H9 (cell line): ENCODE measurements at regions not wholly inside any gene's neighbourhood (a gene's known extent, or its start where the extent isn't known, plus 50 kb on each side); places are given as distances from the start of the nearest gene placed in this dataset.

ENCODE experiments used
- DNase-seq: peaks from one replicate; pipeline ENCODE4 v3.0.0-alpha.2; 2017
- H2AFZ ChIP-seq: one replicate; pipeline ENCODE4 v1.6.1; 2013; ENCODE audit warnings: mild to moderate bottlenecking, low read length, control low read depth, moderate library complexity
- H2AK5ac ChIP-seq: 2 replicates; pipeline ENCODE4 v1.6.1; 2013; ENCODE audit warnings: low read length, control low read depth, mixed read lengths; ENCODE audit not compliant: insufficient read length
- H2BK120ac ChIP-seq: one replicate; pipeline ENCODE4 v1.6.1; 2013; ENCODE audit warnings: low read depth, mild to moderate bottlenecking, low read length, control low read depth, inconsistent platforms; ENCODE audit not compliant: poor library complexity, severe bottlenecking
- H2BK12ac ChIP-seq: 2 replicates; pipeline ENCODE4 v1.6.1; 2013; ENCODE audit warnings: low read length, control low read depth, mixed read lengths, low read depth; ENCODE audit not compliant: insufficient read length
- H2BK15ac ChIP-seq: 2 replicates; pipeline ENCODE4 v1.6.1; 2013; ENCODE audit warnings: low read depth, low read length, control low read depth
- H2BK20ac ChIP-seq: one replicate; pipeline ENCODE4 v1.6.1; 2013; ENCODE audit warnings: low read depth, mild to moderate bottlenecking, low read length, control low read depth, inconsistent platforms; ENCODE audit not compliant: poor library complexity, severe bottlenecking
- H2BK5ac ChIP-seq: 2 replicates; pipeline ENCODE4 v1.6.1; 2013; ENCODE audit warnings: low read length, control low read depth, mixed read lengths; ENCODE audit not compliant: insufficient read length
- H3K14ac ChIP-seq: 2 replicates; pipeline ENCODE4 v1.6.1; 2013; ENCODE audit warnings: low read length, control low read depth; ENCODE audit not compliant: insufficient read depth
- H3K18ac ChIP-seq: 2 replicates; pipeline ENCODE4 v1.6.1; 2013; ENCODE audit warnings: low read depth, mild to moderate bottlenecking, mixed read lengths, low read length, control low read depth; ENCODE audit not compliant: insufficient read length
- H3K23ac ChIP-seq: 2 replicates; pipeline ENCODE4 v1.6.1; 2013; ENCODE audit warnings: low read length, control low read depth, mixed read lengths, low read depth; ENCODE audit not compliant: insufficient read length
- H3K23me2 ChIP-seq: 2 replicates; pipeline ENCODE4 v1.6.1; 2013; ENCODE audit warnings: low read depth, mild to moderate bottlenecking, mixed read lengths, low read length, control low read depth; ENCODE audit not compliant: insufficient read length, poor library complexity, severe bottlenecking
- H3K27ac ChIP-seq: 2 replicates; pipeline ENCODE4 v1.5.1; 2013; ENCODE audit warnings: low read length, control low read depth, mixed read lengths, low read depth; ENCODE audit not compliant: insufficient read length
- H3K27me3 ChIP-seq: 2 replicates; pipeline ENCODE4 v1.6.1; 2013; ENCODE audit warnings: low read length, control low read depth, inconsistent platforms; ENCODE audit not compliant: insufficient read depth
- H3K4ac ChIP-seq: 2 replicates; pipeline ENCODE4 v1.6.1; 2013; ENCODE audit warnings: low read depth, mild to moderate bottlenecking, control low read depth, inconsistent platforms, low read length, moderate library complexity
- H3K4me1 ChIP-seq: 2 replicates; pipeline ENCODE4 v1.6.1; 2013; ENCODE audit warnings: low read length, control low read depth, inconsistent platforms; ENCODE audit not compliant: insufficient read depth
- H3K4me2 ChIP-seq: 2 replicates; pipeline ENCODE4 v1.6.1; 2013; ENCODE audit warnings: low read length, control low read depth, mixed read lengths; ENCODE audit not compliant: insufficient read length, insufficient read depth
- H3K56ac ChIP-seq: 2 replicates; pipeline ENCODE4 v1.6.1; 2013; ENCODE audit warnings: low read depth, mild to moderate bottlenecking, mixed read lengths, low read length, control low read depth; ENCODE audit not compliant: insufficient read length
- H3K79me1 ChIP-seq: 2 replicates; pipeline ENCODE4 v1.6.1; 2013; ENCODE audit warnings: low read depth, mild to moderate bottlenecking, moderate library complexity, low read length, control low read depth, inconsistent platforms; ENCODE audit not compliant: insufficient read depth, poor library complexity, severe bottlenecking
- H3K79me2 ChIP-seq: 2 replicates; pipeline ENCODE4 v1.6.1; 2013; ENCODE audit warnings: low read length, control low read depth, inconsistent platforms; ENCODE audit not compliant: insufficient read depth
- H3K9ac ChIP-seq: 2 replicates; pipeline ENCODE4 v1.6.1; 2013; ENCODE audit warnings: low read length, control low read depth, mixed read lengths; ENCODE audit not compliant: insufficient read length; ENCODE audit errors: extremely low read depth
- H3K9me3 ChIP-seq: one replicate; pipeline ENCODE4 v1.6.1; 2013; ENCODE audit warnings: low read depth, low read length, inconsistent platforms; ENCODE audit not compliant: control insufficient read depth
- H3T11ph ChIP-seq: one replicate; pipeline ENCODE4 v1.6.1; 2013; ENCODE audit warnings: mild to moderate bottlenecking, low read length, control low read depth, inconsistent platforms
- H4K20me1 ChIP-seq: one replicate; pipeline ENCODE4 v1.6.1; 2013; ENCODE audit not compliant: control insufficient read depth, insufficient read length, insufficient read depth
- H4K5ac ChIP-seq: 2 replicates; pipeline ENCODE4 v1.6.1; 2013; ENCODE audit warnings: low read depth, mild to moderate bottlenecking, mixed read lengths, low read length, control low read depth; ENCODE audit not compliant: insufficient read length
- H4K8ac ChIP-seq: replicated peaks from 2 replicates; pipeline ENCODE4 v1.6.1; 2013; ENCODE audit warnings: low read length, control low read depth, mixed read lengths, low read depth; ENCODE audit not compliant: insufficient read length
- H4K91ac ChIP-seq: 2 replicates; pipeline ENCODE4 v1.6.1; 2013; ENCODE audit warnings: low read depth, mild to moderate bottlenecking, moderate library complexity, mixed read lengths, low read length, control low read depth; ENCODE audit not compliant: insufficient read length
- H3K27ac Mint-ChIP-seq, 3 experiments: 2 replicates in 2 of 3; 3 replicates in 1 of 3; pipeline ENCODE4 v1.8.0; 2020 to 2021; ENCODE audit warnings: mixed read lengths in 3 of 3, mild to moderate bottlenecking in 1 of 3, moderate library complexity in 1 of 3
- H3K27me3 Mint-ChIP-seq: 2 replicates; pipeline ENCODE4 v1.8.0; 2021; ENCODE audit warnings: low read depth, mild to moderate bottlenecking, moderate library complexity, mixed read lengths
- H3K36me3 Mint-ChIP-seq, 3 experiments: 2 replicates in 2 of 3; 3 replicates in 1 of 3; pipeline ENCODE4 v1.8.0; 2020 to 2021; ENCODE audit warnings: low read depth in 3 of 3, mixed read lengths in 3 of 3; ENCODE audit not compliant: insufficient read depth in 1 of 3
- H3K4me1 Mint-ChIP-seq, 2 experiments: 2 replicates each; pipeline ENCODE4 v1.8.0; 2020; ENCODE audit warnings: mixed read lengths in 2 of 2
- H3K4me3 Mint-ChIP-seq, 2 experiments: 2 replicates in 1 of 2; 3 replicates in 1 of 2; pipeline ENCODE4 v1.8.0; 2020 to 2021; ENCODE audit warnings: mild to moderate bottlenecking in 2 of 2, mixed read lengths in 2 of 2, moderate library complexity in 1 of 2
- H3K9me3 Mint-ChIP-seq, 2 experiments: 2 replicates in 1 of 2; 3 replicates in 1 of 2; pipeline ENCODE4 v1.8.0; 2020; ENCODE audit warnings: mild to moderate bottlenecking in 2 of 2, mixed read lengths in 2 of 2, moderate library complexity in 1 of 2
- CTCF ChIP-seq: fragments of 200-600 bp; sonication (generic); conservative IDR thresholded peaks from 3 replicates; pipeline ENCODE4 v1.8.0; 2021; ENCODE audit warnings: antibody characterized with exemption, mild to moderate bottlenecking
- WGBS: extraction: QIAGEN DNeasy Blood & Tissue Kit; methylation state at CpG from one replicate; pipeline ENCODE4 v1.1.7; 2013; ENCODE audit warnings: missing lambda C conversion rate, low lambda C conversion rate, mixed read lengths; ENCODE audit not compliant: insufficient read length; ENCODE audit errors: extremely low coverage; 5-methylcytosine and 5-hydroxymethylcytosine counted together

GRCh38 chr10:64765498-64765897 lies 1244.3 kb downstream of the REEP3 start:
- H3K27me3 Mint-ChIP-seq: no peaks in the 10 kb centered on the region
- H3K79me1 ChIP-seq: no peaks in the 10 kb centered on the region
- no peaks in the 10 kb centered on the region for H3K27me3 ChIP-seq
- no peak overlapping the region for H3K23ac ChIP-seq
- H3K9ac ChIP-seq: no peak overlapping the region
- no peak overlapping the region for H2BK5ac ChIP-seq
- H2BK20ac ChIP-seq: no peak overlapping the region
- no peak overlapping the region for H3K56ac ChIP-seq
- no peak overlapping the region for H2BK15ac ChIP-seq
- H3K4me1 ChIP-seq: no peaks in the 10 kb centered on the region
- no peak overlapping the region for H2AFZ ChIP-seq
- no CpG with 5 or more reads among the region's 2 CpGs for WGBS
- H3K9me3 ChIP-seq: no peaks in the 10 kb centered on the region
- no peak overlapping the region for H3T11ph ChIP-seq
- no peaks in the 10 kb centered on the region; a peak in 1 of 4 replicates for H3K4me1 Mint-ChIP-seq
- H4K20me1 ChIP-seq: no peaks in the 10 kb centered on the region
- no peak overlapping the region for H2AK5ac ChIP-seq
- no peak overlapping the region for H3K18ac ChIP-seq
- no peak overlapping the region for H3K27ac ChIP-seq
- H3K14ac ChIP-seq: no peak overlapping the region
- no peaks in the 10 kb centered on the region for H3K23me2 ChIP-seq
- no peak overlapping the region for H3K27ac Mint-ChIP-seq
- TF ChIP-seq CTCF: no peak
- H3K4me2 ChIP-seq: no peak overlapping the region
- no peak for DNase-seq
- no peak overlapping the region for H4K5ac ChIP-seq
- H3K36me3 Mint-ChIP-seq: no peaks in the 10 kb centered on the region
- no peak overlapping the region for H3K4me3 Mint-ChIP-seq
- H3K79me2 ChIP-seq: no peaks in the 10 kb centered on the region
- H4K8ac ChIP-seq: no peak overlapping the region
- H3K9me3 Mint-ChIP-seq: no peaks in the 10 kb centered on the region
- H2BK120ac ChIP-seq: no peak overlapping the region
- H4K91ac ChIP-seq: no peak overlapping the region
- H2BK12ac ChIP-seq: no peak overlapping the region
- H3K4ac ChIP-seq: no peak overlapping the region
